PC-3 (cell line): ENCODE measurements at regions not wholly inside any gene's neighbourhood (a gene's known extent, or its start where the extent isn't known, plus 50 kb on each side); places are given as distances from the start of the nearest gene placed in this dataset.

Experiments
- EZH2 ChIP-seq: fragments of 300-600 bp; sonication (generic); IDR thresholded peaks from one replicate; pipeline ENCODE4 v1.6.1; 2017; ENCODE audit warnings: antibody characterized with exemption, mild to moderate bottlenecking, low read length; ENCODE audit not compliant: unreplicated experiment
- EZH2phosphoT487 ChIP-seq: fragments of 300-600 bp; sonication (generic); IDR thresholded peaks from 2 replicates; pipeline ENCODE4 v1.6.1; 2018; ENCODE audit warnings: mild to moderate bottlenecking, antibody characterized with exemption, low read length, borderline replicate concordance
- TF ChIP-seq, protein P1 (sequence below): fragments of 300-600 bp; sonication (generic); conservative IDR thresholded peaks from 2 replicates; pipeline ENCODE4 v1.5.1; 2017; ENCODE audit warnings: antibody characterized with exemption, low read depth, mild to moderate bottlenecking, low read length

DNA sequence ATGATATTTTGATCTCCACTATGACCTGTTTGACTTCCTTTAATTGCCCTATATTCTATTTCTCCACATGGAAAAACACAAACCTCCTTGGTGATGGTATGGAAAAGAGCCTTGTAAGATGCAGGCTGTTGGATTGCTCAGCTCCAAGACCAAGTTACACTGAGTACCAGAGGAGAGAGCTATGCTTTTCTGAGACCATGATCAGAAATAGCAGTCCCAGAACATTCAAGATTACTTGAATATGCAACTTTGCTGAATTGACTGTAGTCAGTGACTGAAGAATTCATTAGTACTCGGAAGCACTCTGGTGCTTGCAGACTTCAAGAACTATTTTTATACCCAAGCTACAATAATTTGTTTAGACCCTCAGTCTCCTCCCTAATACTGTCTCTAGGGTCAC, 310.6 kb upstream of the FSIP2 start:
- TF ChIP-seq, protein P1, sequence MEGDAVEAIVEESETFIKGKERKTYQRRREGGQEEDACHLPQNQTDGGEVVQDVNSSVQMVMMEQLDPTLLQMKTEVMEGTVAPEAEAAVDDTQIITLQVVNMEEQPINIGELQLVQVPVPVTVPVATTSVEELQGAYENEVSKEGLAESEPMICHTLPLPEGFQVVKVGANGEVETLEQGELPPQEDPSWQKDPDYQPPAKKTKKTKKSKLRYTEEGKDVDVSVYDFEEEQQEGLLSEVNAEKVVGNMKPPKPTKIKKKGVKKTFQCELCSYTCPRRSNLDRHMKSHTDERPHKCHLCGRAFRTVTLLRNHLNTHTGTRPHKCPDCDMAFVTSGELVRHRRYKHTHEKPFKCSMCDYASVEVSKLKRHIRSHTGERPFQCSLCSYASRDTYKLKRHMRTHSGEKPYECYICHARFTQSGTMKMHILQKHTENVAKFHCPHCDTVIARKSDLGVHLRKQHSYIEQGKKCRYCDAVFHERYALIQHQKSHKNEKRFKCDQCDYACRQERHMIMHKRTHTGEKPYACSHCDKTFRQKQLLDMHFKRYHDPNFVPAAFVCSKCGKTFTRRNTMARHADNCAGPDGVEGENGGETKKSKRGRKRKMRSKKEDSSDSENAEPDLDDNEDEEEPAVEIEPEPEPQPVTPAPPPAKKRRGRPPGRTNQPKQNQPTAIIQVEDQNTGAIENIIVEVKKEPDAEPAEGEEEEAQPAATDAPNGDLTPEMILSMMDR, result no peak
- TF ChIP-seq EZH2 (no peak), EZH2phosphoT487 (no peak)
